22Rv1 (cell line): ENCODE measurements at regions not wholly inside any gene's neighbourhood (a gene's known extent, or its start where the extent isn't known, plus 50 kb on each side); places are given as distances from the start of the nearest gene placed in this dataset.

Experiments used
- ZFX ChIP-seq: fragments of 450-650 bp; IDR thresholded peaks from 2 replicates; pipeline ENCODE4 v1.6.1; 2017; ENCODE audit warnings: antibody characterized with exemption, borderline replicate concordance
- TF ChIP-seq, protein P1 (sequence below): fragments of 450-650 bp; IDR thresholded peaks from 2 replicates; pipeline ENCODE4 v1.5.1; 2017; ENCODE audit warnings: mild to moderate bottlenecking

DNA sequence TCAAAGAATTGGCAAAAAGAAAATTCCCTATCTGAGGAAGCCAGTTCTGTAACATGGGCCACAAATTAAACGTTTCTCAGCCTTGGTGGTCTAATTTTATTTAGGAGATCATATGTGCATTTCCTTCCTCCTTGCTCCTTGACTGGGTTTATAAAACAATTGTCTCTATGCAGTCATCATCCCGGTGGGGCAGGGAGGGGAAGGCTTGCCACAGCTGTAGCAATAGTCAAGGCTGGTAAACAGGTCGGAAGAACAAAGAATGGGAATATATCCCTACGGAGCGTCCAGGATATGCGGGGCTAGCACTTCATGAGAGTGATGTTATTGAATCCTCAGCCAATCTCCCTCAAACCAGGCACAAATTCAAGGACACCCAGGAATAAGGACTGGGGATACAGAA, 143.8 kb downstream of the RNF152 start:
- TF ChIP-seq, protein P1, sequence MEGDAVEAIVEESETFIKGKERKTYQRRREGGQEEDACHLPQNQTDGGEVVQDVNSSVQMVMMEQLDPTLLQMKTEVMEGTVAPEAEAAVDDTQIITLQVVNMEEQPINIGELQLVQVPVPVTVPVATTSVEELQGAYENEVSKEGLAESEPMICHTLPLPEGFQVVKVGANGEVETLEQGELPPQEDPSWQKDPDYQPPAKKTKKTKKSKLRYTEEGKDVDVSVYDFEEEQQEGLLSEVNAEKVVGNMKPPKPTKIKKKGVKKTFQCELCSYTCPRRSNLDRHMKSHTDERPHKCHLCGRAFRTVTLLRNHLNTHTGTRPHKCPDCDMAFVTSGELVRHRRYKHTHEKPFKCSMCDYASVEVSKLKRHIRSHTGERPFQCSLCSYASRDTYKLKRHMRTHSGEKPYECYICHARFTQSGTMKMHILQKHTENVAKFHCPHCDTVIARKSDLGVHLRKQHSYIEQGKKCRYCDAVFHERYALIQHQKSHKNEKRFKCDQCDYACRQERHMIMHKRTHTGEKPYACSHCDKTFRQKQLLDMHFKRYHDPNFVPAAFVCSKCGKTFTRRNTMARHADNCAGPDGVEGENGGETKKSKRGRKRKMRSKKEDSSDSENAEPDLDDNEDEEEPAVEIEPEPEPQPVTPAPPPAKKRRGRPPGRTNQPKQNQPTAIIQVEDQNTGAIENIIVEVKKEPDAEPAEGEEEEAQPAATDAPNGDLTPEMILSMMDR = no peak
- no peak for TF ChIP-seq ZFX
